ENCODE measurements at regions not wholly inside any gene's neighbourhood (a gene's known extent, or its start where the extent isn't known, plus 50 kb on each side); places are given as distances from the start of the nearest gene placed in this dataset.

GRCh38 chr2:189338115-189338514 is 103.2 kb upstream of the WDR75 start:
- H3K9me3 ChIP-seq (ENCODE audit: control insufficient read depth in 4 of 4, low read length in 3 of 4) = no peaks in the 10 kb centered on the region
- no peak for DNase-seq (ENCODE audit: low spot score)
- TF ChIP-seq SP1 (IDR thresholded peaks at IDR 0.05) (no peak), ATF3 (IDR thresholded peaks at IDR 0.05) (no peak), RAD21 (IDR thresholded peaks at IDR 0.05) (no peak), FOXA2 (IDR thresholded peaks at IDR 0.05) (no peak), CTCF (IDR thresholded peaks at IDR 0.05; ENCODE audit: low read depth, low read length, missing input control) (no peak), YY1 (IDR thresholded peaks at IDR 0.05) (no peak), EGR1 (IDR thresholded peaks at IDR 0.05; ENCODE audit: low read depth in 2 of 2) (no peak), TAF1 (conservative IDR thresholded peaks at IDR 0.05) (no peak), RXRA (IDR thresholded peaks at IDR 0.05) (no peak), HNF4G (IDR thresholded peaks at IDR 0.05) (no peak), NR2F2 (IDR thresholded peaks at IDR 0.05) (no peak), ZBTB33 (IDR thresholded peaks at IDR 0.05) (no peak), FOXA1 (IDR thresholded peaks at IDR 0.05) (no peak), JUND (IDR thresholded peaks at IDR 0.05) (no peak), HNF4A (conservative IDR thresholded peaks at IDR 0.05) (no peak)
- H3K27ac ChIP-seq (ENCODE audit: low read depth in 1 of 2, low read length in 2 of 2) = no peak overlapping the region
- no peaks in the 10 kb centered on the region for H3K36me3 ChIP-seq (ENCODE audit: control insufficient read depth in 4 of 4, insufficient read depth in 3 of 4, low read depth in 1 of 4, low read length in 3 of 4)
- H3K4me1 ChIP-seq (ENCODE audit: control insufficient read depth in 4 of 4, insufficient read depth in 4 of 4, low read length in 3 of 4) = no peaks in the 10 kb centered on the region
- 95% methylated on average over 3 of the region's 3 CpGs for whole genome bisulfite sequencing
- H3K4me3 ChIP-seq (ENCODE audit: low read depth in 1 of 3, low read length in 3 of 3) = no peak overlapping the region
- no peaks in the 10 kb centered on the region for H3K27me3 ChIP-seq (ENCODE audit: control insufficient read depth in 4 of 4, insufficient read depth in 4 of 4, low read length in 3 of 4)
- H3K9ac ChIP-seq (ENCODE audit: low read depth in 1 of 2, low read length in 2 of 2) = no peak overlapping the region

- Histone ChIP-seq H3K9me3 (ENCODE audit: control insufficient read depth in 4 of 4, low read length in 3 of 4) (no peaks in the 10 kb centered on the region), H3K4me1 (ENCODE audit: control insufficient read depth in 4 of 4, insufficient read depth in 4 of 4, low read length in 3 of 4) (no peaks in the 10 kb centered on the region), H3K27ac (ENCODE audit: low read depth in 1 of 2, low read length in 2 of 2) (no peak overlapping the region), H3K27me3 (ENCODE audit: control insufficient read depth in 4 of 4, insufficient read depth in 4 of 4, low read length in 3 of 4) (no peaks in the 10 kb centered on the region), H3K9ac (ENCODE audit: low read depth in 1 of 2, low read length in 2 of 2) (no peak overlapping the region), H3K4me3 (ENCODE audit: low read depth in 1 of 3, low read length in 3 of 3) (no peak overlapping the region), H3K36me3 (ENCODE audit: control insufficient read depth in 4 of 4, insufficient read depth in 3 of 4, low read depth in 1 of 4, low read length in 3 of 4) (no peaks in the 10 kb centered on the region)
- DNase-seq (ENCODE audit: low spot score) = no peak
- TF ChIP-seq RAD21 (IDR thresholded peaks at IDR 0.05) (no peak), MAX (IDR thresholded peaks at IDR 0.05) (no peak), FOXA2 (IDR thresholded peaks at IDR 0.05) (no peak), ATF3 (IDR thresholded peaks at IDR 0.05) (no peak), CTCF (IDR thresholded peaks at IDR 0.05; ENCODE audit: low read depth, low read length, missing input control) (no peak), REST (IDR thresholded peaks at IDR 0.05) (no peak), HNF4A (conservative IDR thresholded peaks at IDR 0.05) (no peak), EGR1 (IDR thresholded peaks at IDR 0.05; ENCODE audit: low read depth in 2 of 2) (no peak), SP1 (IDR thresholded peaks at IDR 0.05) (no peak), YY1 (IDR thresholded peaks at IDR 0.05) (no peak), FOXA1 (IDR thresholded peaks at IDR 0.05) (no peak), NR2F2 (IDR thresholded peaks at IDR 0.05) (no peak), HNF4G (IDR thresholded peaks at IDR 0.05) (no peak), RXRA (IDR thresholded peaks at IDR 0.05) (no peak), JUND (IDR thresholded peaks at IDR 0.05) (no peak), GABPA (IDR thresholded peaks at IDR 0.05 in 1 of 2, conservative IDR thresholded peaks at IDR 0.05 in 1 of 2) (no peak), ZBTB33 (IDR thresholded peaks at IDR 0.05) (no peak), TAF1 (conservative IDR thresholded peaks at IDR 0.05) (no peak)
- 97% methylated on average over 1 of the region's 1 CpG for WGBS
Measured at GRCh38 chr2:189341077-189341476, 100.2 kb upstream of the WDR75 start.

All from liver (tissue), 8 donors.